D341Med (cell line): ENCODE measurements at regions not wholly inside any gene's neighbourhood (a gene's known extent, or its start where the extent isn't known, plus 50 kb on each side); places are given as distances from the start of the nearest gene placed in this dataset.

Experiments used
- DNase-seq: peaks from one replicate; pipeline ENCODE4 v3.0.0; 2012; ENCODE audit warnings: low spot score

DNA sequence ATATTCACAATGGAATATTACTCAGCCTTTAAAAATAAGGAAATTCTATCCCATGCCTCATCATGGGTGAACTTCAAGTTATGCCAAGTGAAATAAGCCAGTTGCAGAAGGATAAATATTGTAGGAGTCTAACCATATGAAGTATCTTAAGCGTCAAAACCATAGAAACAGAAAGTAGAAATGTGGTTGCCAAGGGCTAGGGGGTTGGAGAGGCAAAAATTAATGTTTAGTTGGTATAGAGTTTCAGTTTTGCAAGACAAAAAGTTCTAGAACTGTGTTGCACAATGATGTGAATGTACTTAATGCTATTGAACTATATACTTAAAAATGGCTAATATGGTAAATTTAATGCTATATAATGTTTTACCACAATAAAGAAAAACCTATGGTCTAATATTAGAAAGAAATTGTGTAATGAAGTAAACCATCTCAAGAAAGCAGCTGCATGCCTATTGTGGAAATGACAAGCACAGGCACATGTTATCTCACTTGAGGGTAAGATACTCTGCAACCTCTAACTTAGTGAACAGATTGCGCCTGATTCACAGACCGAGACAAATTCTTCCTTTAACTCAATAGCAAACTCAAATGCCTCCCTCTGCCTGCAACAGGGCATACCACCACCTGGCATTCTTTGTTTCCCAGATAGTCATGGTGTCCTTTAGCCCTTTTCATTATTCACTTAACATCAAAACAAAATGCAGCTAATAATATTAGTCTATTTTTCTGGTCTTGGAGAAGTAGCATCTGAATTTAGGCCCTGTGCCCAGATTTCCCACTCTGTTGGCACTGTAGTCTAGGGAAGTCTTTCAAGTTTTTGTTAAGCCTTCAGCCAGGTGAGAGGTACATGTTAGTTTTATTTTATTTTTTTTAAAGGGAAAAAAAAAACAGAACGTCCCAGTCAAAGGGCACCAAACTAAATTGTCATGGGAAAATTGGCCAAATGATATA is 80.2 kb upstream of the ACP3 start:
- no peak for DNase-seq

- no peak for DNase-seq
Measured at GRCh38 chr3:132237652-132238032, 79.6 kb upstream of the ACP3 start.

- DNase-seq: no peak
Measured at GRCh38 chr3:132239587-132239986, 77.6 kb upstream of the ACP3 start.

DNA sequence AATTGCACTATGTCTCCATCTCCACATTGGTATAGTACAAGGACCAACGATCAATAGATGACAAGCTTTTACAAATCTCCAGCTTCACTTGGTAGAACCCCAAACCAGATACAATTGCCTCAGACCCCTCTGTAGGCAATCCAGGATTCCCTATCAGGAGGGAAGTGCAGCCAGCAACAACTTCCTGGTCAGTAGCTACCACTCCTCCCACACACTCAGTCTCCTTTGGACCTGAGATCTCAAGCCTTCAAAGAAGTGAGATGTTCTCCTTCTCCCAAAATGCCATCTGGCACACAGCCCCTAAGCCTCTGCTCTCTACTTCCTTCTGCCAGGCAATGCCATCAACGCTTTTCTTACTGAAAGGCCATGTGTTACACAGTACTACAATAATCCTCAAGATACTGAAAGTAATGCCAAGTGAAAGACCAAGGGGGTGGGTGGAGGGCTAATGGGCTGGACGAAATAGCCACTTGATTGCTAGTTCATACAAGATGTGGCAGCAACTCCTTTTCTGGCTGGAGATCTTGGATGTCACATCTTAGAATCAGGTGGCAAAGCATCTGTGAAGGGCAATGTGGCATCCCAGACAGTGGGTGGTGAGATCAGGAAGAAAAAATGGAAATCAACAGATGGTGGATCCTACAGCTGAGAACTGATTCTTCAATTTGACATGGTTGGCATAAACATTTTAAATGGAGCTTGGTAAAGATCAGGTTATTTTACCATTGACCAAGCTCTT is 75.3 kb upstream of the ACP3 start:
- DNase-seq: no peak

DNA sequence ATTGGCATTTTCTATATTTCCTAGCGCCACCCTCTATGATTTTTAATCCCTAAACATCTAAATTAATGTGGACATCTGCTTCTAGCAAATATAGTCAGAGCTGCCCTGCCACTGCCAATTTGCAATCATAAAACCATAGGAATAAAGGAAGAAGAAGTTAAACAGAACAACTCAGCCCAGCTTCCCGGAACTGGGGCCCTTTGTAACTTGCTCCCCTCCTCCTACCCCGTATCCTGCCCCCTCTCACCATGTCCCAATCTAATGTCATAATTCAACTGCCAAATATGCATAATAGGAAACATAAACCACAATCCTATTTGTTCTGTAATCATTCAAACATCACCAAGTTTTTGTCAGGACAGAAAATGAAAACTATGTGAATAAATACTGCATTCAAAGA is 74.4 kb upstream of the ACP3 start:
- DNase-seq: no peak

- no peak for DNase-seq
Measured at GRCh38 chr3:132245552-132246142, 71.6 kb upstream of the ACP3 start.

DNA sequence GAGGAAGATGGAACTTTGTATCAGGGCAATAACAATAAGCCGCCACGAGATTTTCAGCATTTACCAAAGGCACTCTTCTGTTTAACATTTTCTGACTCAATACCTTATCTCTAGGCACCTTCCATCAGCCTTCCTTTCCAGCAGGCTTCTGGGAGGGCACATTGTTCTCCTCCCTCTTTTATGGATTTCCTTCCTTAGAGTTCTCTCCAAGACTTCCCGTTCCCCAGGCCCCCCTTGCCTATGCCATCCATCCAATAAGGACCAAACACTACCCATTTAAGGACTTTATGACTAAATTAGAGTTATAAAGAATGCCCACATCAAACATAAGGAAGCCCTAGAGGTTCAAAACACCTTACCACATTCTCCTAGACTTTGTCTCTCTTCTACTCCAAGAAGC is 71.0 kb upstream of the ACP3 start:
- DNase-seq: no peak

DNA sequence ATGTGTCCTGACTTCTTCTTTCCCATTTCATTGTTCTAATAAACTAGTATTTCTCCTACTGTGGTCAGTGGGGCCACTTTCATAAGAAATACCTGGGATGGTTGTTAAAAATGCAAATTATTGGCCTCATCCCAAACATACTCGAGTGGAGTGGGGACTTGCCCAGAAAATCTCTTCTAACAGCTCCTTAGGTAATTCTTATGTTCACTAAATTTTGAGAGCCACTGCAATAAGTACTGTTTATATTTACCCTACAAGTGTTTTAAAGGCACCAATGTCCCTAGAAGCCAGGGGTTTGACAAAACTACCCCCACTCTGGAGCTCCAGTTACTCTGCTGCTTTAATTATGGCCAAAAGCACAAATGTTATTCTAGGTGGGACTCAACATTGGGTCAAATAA is 70.0 kb upstream of the ACP3 start:
- DNase-seq: no peak

DNA sequence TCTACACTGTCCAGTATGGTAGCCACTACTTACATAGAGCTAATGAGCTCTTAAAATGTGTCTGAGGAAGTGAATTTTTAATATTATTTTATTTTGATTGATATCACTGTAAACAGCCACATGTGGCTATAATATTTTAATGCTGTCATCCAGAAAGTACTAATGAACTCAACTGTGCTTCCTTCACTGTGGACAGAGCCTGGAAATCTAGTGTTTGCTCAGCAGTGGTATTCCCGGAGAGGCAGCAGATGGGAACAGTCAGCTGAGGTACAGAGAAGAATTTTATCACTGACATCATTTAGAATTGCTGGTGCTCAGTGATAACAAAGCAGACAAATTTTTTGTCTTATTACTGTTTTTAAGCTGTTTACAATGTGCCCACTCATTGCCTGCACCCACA is 68.7 kb upstream of the ACP3 start:
- no peak for DNase-seq

DNA sequence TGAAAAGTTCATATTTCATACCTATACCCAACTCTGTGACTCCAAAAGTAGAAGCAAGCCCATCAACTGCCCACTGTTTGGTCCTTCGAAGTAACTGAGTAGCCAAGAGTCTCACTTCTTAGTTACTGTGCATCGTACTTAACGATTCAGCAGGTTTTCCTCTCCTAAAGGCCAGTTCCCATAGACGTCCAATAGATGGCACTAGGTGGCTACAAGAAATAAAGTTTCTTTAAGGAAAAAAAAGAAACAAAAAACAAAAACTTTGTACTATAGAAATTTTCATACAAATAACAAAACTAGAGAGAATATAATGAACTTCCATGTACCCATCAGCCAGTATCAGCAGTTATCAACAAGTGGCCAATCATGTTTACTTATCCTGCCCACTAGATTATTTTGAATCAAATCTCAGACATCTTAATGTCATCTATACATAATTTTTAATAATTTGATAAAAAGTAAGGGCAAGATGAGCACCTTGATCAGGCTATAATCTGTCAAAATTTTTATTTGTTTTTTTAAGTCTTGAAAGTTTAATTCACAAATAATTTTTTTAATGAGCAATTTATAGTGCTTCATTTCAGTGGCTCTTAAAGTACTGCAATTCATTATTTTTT is 63.8 kb upstream of the ACP3 start:
- DNase-seq: peak; percentile 46

GRCh38 chr3:132254076-132254755 is 63.0 kb upstream of the ACP3 start:
- no peak for DNase-seq

- DNase-seq: no peak
Measured at GRCh38 chr3:132255041-132255745, 62.0 kb upstream of the ACP3 start.

DNA sequence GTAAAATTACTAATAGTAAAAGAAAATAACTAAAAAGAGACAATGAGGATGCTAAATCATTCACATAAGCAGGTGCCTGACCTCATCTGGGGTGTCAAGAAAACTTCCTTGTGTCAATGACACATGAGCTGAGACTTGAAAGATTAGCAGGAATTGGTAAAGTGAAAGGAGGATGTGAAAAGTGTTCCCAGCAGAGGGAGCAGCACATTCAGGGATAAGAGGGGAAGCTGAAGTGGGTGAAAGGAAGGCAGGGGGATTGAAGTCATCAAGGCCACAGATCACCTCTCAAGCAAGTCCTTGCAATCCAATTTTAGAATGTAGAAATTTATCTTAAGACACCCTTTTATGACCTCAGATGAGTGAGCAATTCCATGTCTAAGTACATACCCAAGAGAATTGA is 60.2 kb upstream of the ACP3 start:
- peak; percentile 31 for DNase-seq

GRCh38 chr3:132261506-132261905 is 55.7 kb upstream of the ACP3 start:
- no peak for DNase-seq

DNA sequence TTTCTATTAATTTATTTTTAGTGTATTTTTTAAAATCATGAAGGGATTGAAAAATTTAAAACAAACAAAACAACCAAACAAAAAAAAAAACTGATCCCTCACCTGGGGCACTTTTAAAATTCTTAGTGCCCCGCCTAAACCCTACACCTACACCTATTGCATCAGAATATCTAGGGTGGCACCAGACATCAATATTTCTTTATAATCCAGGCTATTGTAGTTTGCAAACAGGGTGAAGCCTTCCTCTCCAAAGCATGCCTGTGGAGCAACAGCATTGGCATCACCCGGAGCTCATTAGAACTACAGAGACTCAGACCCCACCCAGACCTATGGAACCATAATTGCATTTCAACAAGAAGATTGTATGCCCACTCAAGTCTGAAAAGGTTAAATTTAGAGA is 54.9 kb upstream of the ACP3 start:
- DNase-seq: no peak

DNA sequence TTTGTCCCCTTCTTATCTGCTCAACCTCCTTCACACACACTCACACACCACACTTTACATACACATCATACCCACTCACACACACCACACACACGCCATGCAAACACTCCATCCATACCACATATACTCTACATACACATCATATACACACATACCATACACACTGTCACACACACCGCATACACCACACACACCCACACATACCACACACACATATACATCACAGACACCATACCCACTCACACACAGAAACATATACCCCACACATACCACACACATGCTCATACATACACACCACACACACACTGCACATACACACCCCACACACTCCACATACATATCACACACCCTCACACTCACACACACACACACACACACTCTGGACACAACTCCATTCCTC is 54.3 kb upstream of the ACP3 start:
- DNase-seq: no peak

DNA sequence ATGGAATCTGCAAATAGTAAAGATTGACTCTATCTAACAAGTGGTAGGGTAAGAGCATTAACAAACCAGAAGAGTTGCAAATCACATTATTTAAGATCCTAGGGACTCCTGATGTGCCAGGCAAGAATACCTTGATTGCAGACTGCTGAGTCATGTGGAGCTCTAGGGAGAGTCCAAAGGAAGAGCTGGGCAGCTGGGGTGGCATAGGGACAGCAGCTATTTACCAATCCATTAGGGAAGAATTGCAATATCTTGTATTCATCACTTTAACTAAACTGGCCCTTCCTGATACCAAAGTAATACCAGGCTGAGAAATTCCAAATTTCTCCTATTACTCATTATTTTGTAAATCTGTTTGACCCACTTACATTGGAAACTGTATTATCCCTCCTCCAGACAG is 52.2 kb upstream of the ACP3 start:
- DNase-seq: no peak

- no peak for DNase-seq
Measured at GRCh38 chr3:132265488-132265887, 51.7 kb upstream of the ACP3 start.

DNA sequence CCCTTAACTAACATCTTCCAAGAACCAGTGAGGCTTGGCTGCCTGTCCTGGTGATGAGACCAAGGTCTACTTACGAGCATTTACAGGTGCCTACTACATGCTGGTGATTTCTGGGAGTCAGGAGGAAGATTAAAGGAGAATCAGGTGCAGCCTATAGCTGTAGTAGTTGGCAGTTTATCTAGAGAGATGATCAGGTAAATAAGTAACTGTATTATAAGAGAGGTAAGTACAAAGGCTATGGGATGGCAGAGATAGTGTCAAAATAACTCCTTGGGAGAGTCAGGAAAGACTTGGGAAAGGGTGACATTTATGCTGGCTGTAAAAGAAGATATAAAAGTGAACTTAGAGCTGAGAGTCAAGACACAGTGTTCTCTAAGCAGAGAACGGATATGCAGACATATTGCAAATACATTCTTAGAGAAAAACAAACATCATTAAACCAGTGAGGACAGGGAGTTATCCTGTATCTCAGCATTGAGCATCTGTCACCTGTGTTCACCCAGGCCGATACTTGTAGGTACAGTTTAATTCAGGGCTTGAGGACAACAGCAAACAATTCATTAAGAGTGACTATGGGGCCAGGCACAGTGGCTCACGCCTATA is 49.7 kb upstream of the ACP3 start:
- DNase-seq: no peak
